A549 (cell line): ENCODE measurements at regions not wholly inside any gene's neighbourhood (a gene's known extent, or its start where the extent isn't known, plus 50 kb on each side); places are given as distances from the start of the nearest gene placed in this dataset.

Source experiments
- ATAC-seq, 2 experiments: fragments of 200-7000 bp in 1 of 2; fragments of >200 bp in 1 of 2; cut with Nextera tagmentation in 1 of 2; cut with Tn5 transposase in 1 of 2; 3 replicates each; pipeline versions ENCODE4 v1.8.0 to v1.9.1; 2018 to 2020; ENCODE audit warnings: mild to moderate bottlenecking in 1 of 2, moderate library complexity in 1 of 2
- CTCF ChIA-PET: fragments of 300-600 bp; sonication (Branson Sonifier 250); formaldehyde crosslinking; extraction: SDS; loops from one replicate; lab custom pipeline; 2021; ENCODE audit warnings: antibody characterized with exemption, inconsistent platforms; lab: Yijun Ruan, JAX
- POLR2A ChIA-PET: fragments of 350-600 bp; formaldehyde crosslinking; extraction: SDS; loops from one replicate; lab custom pipeline; 2021; ENCODE audit warnings: antibody characterized with exemption, inconsistent platforms; lab: Yijun Ruan, JAX
- DNase-seq, 2 experiments: peaks; one replicate each; pipeline versions ENCODE4 v3.0.0 to v3.0.0-alpha.2; 2011 to 2016; ENCODE audit warnings: low read depth in 1 of 2, low spot score in 1 of 2
- FAIRE-seq: peaks from 2 replicates; lab custom pipeline; 2011; peaks lifted over from hg19 to GRCh38; lab: Jason Lieb, UNC
- H3K27ac ChIP-seq, 2 experiments: fragments of >200 bp; sonication (Bioruptor Twin); formaldehyde crosslinking; 3 replicates each; pipeline ENCODE4 v1.5.1; 2016 to 2017
- H3K4me1 ChIP-seq: fragments of >200 bp; sonication (Bioruptor Twin); formaldehyde crosslinking; 3 replicates; pipeline ENCODE4 v1.6.1; 2016
- H3K4me2 ChIP-seq: fragments of >200 bp; sonication (Bioruptor Twin); formaldehyde crosslinking; 3 replicates; pipeline ENCODE4 v1.6.1; 2016
- H3K4me3 ChIP-seq: fragments of >200 bp; sonication (Bioruptor Twin); formaldehyde crosslinking; 3 replicates; pipeline ENCODE4 v1.5.1; 2016
- H3K9me3 ChIP-seq: fragments of >200 bp; sonication (Bioruptor Twin); formaldehyde crosslinking; 3 replicates; pipeline ENCODE4 v1.6.1; 2016
- BHLHE40 ChIP-seq: IDR thresholded peaks from 2 replicates; pipeline ENCODE4 v1.6.1; 2012; ENCODE audit warnings: low read depth, low read length, inconsistent platforms
- CBX2 ChIP-seq: fragments of 200-600 bp; sonication (generic); IDR thresholded peaks from 2 replicates; pipeline ENCODE4 v1.6.1; 2016; ENCODE audit warnings: low read depth, mild to moderate bottlenecking, borderline replicate concordance
- CHD4 ChIP-seq: fragments of 200-600 bp; sonication (generic); IDR thresholded peaks from 2 replicates; pipeline ENCODE4 v1.6.1; 2016; ENCODE audit warnings: antibody characterized with exemption, mild to moderate bottlenecking, borderline replicate concordance
- FOSB ChIP-seq: fragments of 250-450 bp; sonication (Bioruptor Pico); IDR thresholded peaks from 2 replicates; pipeline ENCODE4 v1.5.0; 2020; ENCODE audit warnings: mild to moderate bottlenecking, moderate library complexity
- FOSL2 ChIP-seq, 2 experiments: fragments of 450-650 bp in 1 of 2; fragments of >200 bp in 1 of 2; sonication (Bioruptor Twin) in 1 of 2; formaldehyde crosslinking; IDR thresholded peaks; 2 replicates each; pipeline versions ENCODE4 v1.5.0 to v1.6.1; 2016 to 2020; ENCODE audit warnings: mild to moderate bottlenecking in 1 of 2, moderate library complexity in 1 of 2
- HEYL ChIP-seq: fragments of 250-450 bp; sonication (Bioruptor Pico); IDR thresholded peaks from 2 replicates; pipeline ENCODE4 v1.8.0; 2021; ENCODE audit warnings: mild to moderate bottlenecking, moderate library complexity
- HOXA7 ChIP-seq: fragments of 250-450 bp; sonication (Bioruptor Pico); IDR thresholded peaks from 2 replicates; pipeline ENCODE4 v1.5.0; 2020; ENCODE audit warnings: mild to moderate bottlenecking, moderate library complexity
- HOXB5 ChIP-seq: fragments of 250-450 bp; sonication (Bioruptor Pico); IDR thresholded peaks from 2 replicates; pipeline ENCODE4 v1.5.0; 2020; ENCODE audit warnings: mild to moderate bottlenecking, moderate library complexity
- KDM5A ChIP-seq: fragments of 200-600 bp; sonication (generic); IDR thresholded peaks from 2 replicates; pipeline ENCODE4 v1.6.1; 2016; ENCODE audit warnings: antibody characterized with exemption, mild to moderate bottlenecking
- MAX ChIP-seq: IDR thresholded peaks from 2 replicates; pipeline ENCODE4 v1.6.1; 2012
- MAZ ChIP-seq: fragments of 150-350 bp; IDR thresholded peaks from 2 replicates; pipeline ENCODE4 v1.6.1; 2014; ENCODE audit warnings: antibody characterized with exemption, low read depth, low read length, borderline replicate concordance
- NPAS2 ChIP-seq: fragments of 250-450 bp; sonication (Bioruptor Pico); IDR thresholded peaks from 2 replicates; pipeline ENCODE4 v1.8.0; 2022; ENCODE audit warnings: mild to moderate bottlenecking, moderate library complexity, borderline replicate concordance
- PHF8 ChIP-seq: fragments of 200-600 bp; sonication (generic); IDR thresholded peaks from 2 replicates; pipeline ENCODE4 v1.6.1; 2016; ENCODE audit warnings: low read depth, mild to moderate bottlenecking, antibody characterized with exemption, moderate library complexity, borderline replicate concordance
- RAD21 ChIP-seq, 2 experiments: fragments of >200 bp in 1 of 2; sonication (Bioruptor Twin) in 1 of 2; formaldehyde crosslinking in 1 of 2; IDR thresholded peaks in 1 of 2; conservative IDR thresholded peaks in 1 of 2; 2 replicates in 1 of 2; 3 replicates in 1 of 2; pipeline ENCODE4 v1.6.1; 2012 to 2018; ENCODE audit warnings: inconsistent platforms in 1 of 2
- RCOR1 ChIP-seq: fragments of 150-350 bp; IDR thresholded peaks from 2 replicates; pipeline ENCODE4 v1.6.1; 2014; ENCODE audit warnings: antibody characterized with exemption, low read length, low read depth
- SMC3 ChIP-seq: fragments of >200 bp; sonication (Bioruptor Twin); formaldehyde crosslinking; IDR thresholded peaks from 3 replicates; pipeline ENCODE4 v1.6.1; 2018; ENCODE audit warnings: inconsistent platforms
- TP53 ChIP-seq: fragments of 250-450 bp; sonication (Bioruptor Pico); IDR thresholded peaks from 2 replicates; pipeline ENCODE4 v1.5.0; 2021; ENCODE audit warnings: mild to moderate bottlenecking, moderate library complexity
- ZC3H11A ChIP-seq: fragments of 450-650 bp; IDR thresholded peaks from 2 replicates; pipeline ENCODE4 v1.6.1; 2014; ENCODE audit warnings: antibody characterized with exemption, mild to moderate bottlenecking
- ZNF302 ChIP-seq: fragments of 250-450 bp; sonication (Bioruptor Pico); IDR thresholded peaks from 2 replicates; pipeline ENCODE4 v1.9.0; 2021; ENCODE audit warnings: inconsistent platforms, mild to moderate bottlenecking, moderate library complexity
- WGBS: methylation state at CpG from one replicate; pipeline ENCODE4 v1.1.6; 2017; ENCODE audit errors: missing lambda C conversion rate; 5-methylcytosine and 5-hydroxymethylcytosine counted together
- TF ChIP-seq, protein P1 (sequence below): IDR thresholded peaks from 2 replicates; pipeline ENCODE4 v1.6.1; 2012; ENCODE audit warnings: low read depth, borderline replicate concordance
- TF ChIP-seq, protein P2 (sequence below): IDR thresholded peaks from 2 replicates; pipeline ENCODE4 v1.6.1; 2012
- TF ChIP-seq, protein P3 (sequence below): fragments of 450-650 bp; IDR thresholded peaks from 2 replicates; pipeline ENCODE4 v1.6.1; 2014; ENCODE audit warnings: antibody characterized with exemption

GRCh38 chr3:117145677-117146076, 436.1 kb downstream of the TUSC7 start:
- H3K4me2 ChIP-seq: no peak overlapping the region
- POLR2A ChIA-PET: no interaction called here
- CTCF ChIA-PET: no interaction called here
- DNase-seq (no peak), FAIRE-seq (no peak), ATAC-seq (no peak)
- no peak overlapping the region for H3K27ac ChIP-seq
- TF ChIP-seq, protein P1, sequence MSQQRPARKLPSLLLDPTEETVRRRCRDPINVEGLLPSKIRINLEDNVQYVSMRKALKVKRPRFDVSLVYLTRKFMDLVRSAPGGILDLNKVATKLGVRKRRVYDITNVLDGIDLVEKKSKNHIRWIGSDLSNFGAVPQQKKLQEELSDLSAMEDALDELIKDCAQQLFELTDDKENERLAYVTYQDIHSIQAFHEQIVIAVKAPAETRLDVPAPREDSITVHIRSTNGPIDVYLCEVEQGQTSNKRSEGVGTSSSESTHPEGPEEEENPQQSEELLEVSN: no peak
- TF ChIP-seq BHLHE40 (no peak), RCOR1 (no peak), NPAS2 (CRISPR knock-in tag) (no peak), FOSL2 (IDR thresholded peaks at IDR 0.05) (no peak), FOSL2 (CRISPR knock-in tag; IDR thresholded peaks at IDR 0.05) (no peak), CBX2 (no peak), MAZ (no peak), HEYL (CRISPR knock-in tag) (no peak), KDM5A (no peak), PHF8 (no peak), HOXB5 (no peak), CHD4 (no peak), ZC3H11A (no peak), MAX (no peak), FOSB (no peak), SMC3 (no peak), HOXA7 (CRISPR knock-in tag) (no peak), ZNF302 (CRISPR knock-in tag) (no peak)
- TF ChIP-seq, protein P2, sequence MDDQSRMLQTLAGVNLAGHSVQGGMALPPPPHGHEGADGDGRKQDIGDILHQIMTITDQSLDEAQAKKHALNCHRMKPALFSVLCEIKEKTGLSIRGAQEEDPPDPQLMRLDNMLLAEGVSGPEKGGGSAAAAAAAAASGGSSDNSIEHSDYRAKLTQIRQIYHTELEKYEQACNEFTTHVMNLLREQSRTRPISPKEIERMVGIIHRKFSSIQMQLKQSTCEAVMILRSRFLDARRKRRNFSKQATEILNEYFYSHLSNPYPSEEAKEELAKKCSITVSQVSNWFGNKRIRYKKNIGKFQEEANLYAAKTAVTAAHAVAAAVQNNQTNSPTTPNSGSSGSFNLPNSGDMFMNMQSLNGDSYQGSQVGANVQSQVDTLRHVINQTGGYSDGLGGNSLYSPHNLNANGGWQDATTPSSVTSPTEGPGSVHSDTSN: no peak
- WGBS: 84% methylated on average over 2 of the region's 2 CpGs
- no peak overlapping the region for H3K4me3 ChIP-seq
- H3K4me1 ChIP-seq: peaks cover 5% of the 10 kb centered on the region; the same call in 2 of the 3 replicates
- no peaks in the 10 kb centered on the region for H3K9me3 ChIP-seq

GRCh38 chr3:117146571-117146970, 437.0 kb downstream of the TUSC7 start:
- no peak for FAIRE-seq
- TF ChIP-seq MAX (no peak), RAD21 (conservative IDR thresholded peaks at IDR 0.05 in 1 of 2, IDR thresholded peaks at IDR 0.05 in 1 of 2) (no peak), TP53 (CRISPR knock-in tag) (no peak), CHD4 (no peak), NPAS2 (CRISPR knock-in tag) (no peak)
- TF ChIP-seq, protein P3, sequence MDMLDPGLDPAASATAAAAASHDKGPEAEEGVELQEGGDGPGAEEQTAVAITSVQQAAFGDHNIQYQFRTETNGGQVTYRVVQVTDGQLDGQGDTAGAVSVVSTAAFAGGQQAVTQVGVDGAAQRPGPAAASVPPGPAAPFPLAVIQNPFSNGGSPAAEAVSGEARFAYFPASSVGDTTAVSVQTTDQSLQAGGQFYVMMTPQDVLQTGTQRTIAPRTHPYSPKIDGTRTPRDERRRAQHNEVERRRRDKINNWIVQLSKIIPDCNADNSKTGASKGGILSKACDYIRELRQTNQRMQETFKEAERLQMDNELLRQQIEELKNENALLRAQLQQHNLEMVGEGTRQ: no peak
- TF ChIP-seq, protein P2: no peak
- Histone ChIP-seq H3K9me3 (no peaks in the 10 kb centered on the region), H3K27ac (no peak overlapping the region), H3K4me1 (peaks cover 5% of the 10 kb centered on the region; the same call in 2 of the 3 replicates), H3K4me3 (no peak overlapping the region), H3K4me2 (no peak overlapping the region)
- ChIA-PET POLR2A (no interaction called here), CTCF (interaction anchor here (0.6 kb wide), 1 partner anchor 547 kb away, joined by 3 read pairs; no protein-coding TSS in a partner anchor)
- no peak for DNase-seq
- WGBS: 13% methylated on average over 1 of the region's 1 CpG
- ATAC-seq: no peak
